ENCODE measurements at regions not wholly inside any gene's neighbourhood (a gene's known extent, or its start where the extent isn't known, plus 50 kb on each side); places are given as distances from the start of the nearest gene placed in this dataset.

DNA sequence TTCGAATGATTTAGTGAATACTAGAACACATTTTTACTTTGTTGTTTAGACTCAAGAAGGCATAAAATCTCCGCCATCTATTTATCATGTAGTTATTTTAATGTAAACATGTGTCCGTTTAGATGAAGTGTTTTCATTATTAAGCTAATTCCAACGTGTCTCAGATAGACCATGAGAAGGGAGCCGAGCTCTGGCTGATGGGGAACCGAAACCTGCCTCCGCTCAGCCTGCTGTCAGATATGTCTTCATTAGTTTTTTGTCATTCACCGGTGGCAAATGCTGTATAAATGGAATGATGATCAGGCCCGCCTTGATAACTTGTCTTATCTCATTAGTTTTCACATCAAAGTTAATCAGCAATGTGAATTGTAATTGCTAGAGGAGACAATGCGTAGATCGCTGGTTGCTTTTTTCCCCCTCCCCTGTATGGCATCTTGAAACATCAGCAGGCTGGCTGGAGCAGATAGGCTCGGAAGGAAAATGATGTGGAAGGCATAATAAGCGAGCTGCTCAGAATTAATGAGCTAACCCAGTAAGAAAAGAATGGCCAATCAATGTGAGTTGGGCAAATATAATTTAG, 136.4 kb downstream of the LINC00237 start:
- TF ChIP-seq MAZ (IDR thresholded peaks at IDR 0.05; ENCODE audit: borderline replicate concordance, low read depth, low read length) (no peak), JUNB (IDR thresholded peaks at IDR 0.05) (no peak), POLR2A (IDR thresholded peaks at IDR 0.05; ENCODE audit: low read length) (no peak)
